ENCODE measurements at regions not wholly inside any gene's neighbourhood (a gene's known extent, or its start where the extent isn't known, plus 50 kb on each side); places are given as distances from the start of the nearest gene placed in this dataset.

DNA sequence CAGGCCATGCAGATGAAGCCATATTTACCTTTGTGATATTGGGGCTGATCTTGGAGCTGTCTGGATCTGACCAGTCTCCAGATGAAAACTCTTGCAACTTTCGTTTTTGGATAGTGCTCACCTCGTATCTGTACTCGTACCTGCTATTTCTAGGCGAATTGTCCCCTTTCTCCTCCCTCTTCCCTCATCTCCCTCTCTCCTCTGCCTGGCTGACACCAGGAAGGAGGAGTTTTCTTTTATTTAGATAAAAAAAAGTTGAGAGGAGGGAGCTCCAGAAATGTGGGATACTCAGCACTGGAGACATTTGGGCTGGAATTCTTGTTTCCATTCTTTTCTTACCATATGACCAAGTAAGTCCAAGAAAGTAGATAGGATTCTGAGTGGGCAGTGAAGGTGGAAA lies 54.6 kb upstream of the ABL1 start:
- TF ChIP-seq, protein P1, sequence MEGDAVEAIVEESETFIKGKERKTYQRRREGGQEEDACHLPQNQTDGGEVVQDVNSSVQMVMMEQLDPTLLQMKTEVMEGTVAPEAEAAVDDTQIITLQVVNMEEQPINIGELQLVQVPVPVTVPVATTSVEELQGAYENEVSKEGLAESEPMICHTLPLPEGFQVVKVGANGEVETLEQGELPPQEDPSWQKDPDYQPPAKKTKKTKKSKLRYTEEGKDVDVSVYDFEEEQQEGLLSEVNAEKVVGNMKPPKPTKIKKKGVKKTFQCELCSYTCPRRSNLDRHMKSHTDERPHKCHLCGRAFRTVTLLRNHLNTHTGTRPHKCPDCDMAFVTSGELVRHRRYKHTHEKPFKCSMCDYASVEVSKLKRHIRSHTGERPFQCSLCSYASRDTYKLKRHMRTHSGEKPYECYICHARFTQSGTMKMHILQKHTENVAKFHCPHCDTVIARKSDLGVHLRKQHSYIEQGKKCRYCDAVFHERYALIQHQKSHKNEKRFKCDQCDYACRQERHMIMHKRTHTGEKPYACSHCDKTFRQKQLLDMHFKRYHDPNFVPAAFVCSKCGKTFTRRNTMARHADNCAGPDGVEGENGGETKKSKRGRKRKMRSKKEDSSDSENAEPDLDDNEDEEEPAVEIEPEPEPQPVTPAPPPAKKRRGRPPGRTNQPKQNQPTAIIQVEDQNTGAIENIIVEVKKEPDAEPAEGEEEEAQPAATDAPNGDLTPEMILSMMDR (IDR thresholded peaks at IDR 0.05), result no peak
- TF ChIP-seq POLR2A (IDR thresholded peaks at IDR 0.05), result no peak
- H3K27ac ChIP-seq, result peak overlapping the region in 1 of 3 donors; percentile 34
- H3K4me3 ChIP-seq, result no peak overlapping the region
- 85% methylated on average over 4 of the region's 4 CpGs for WGBS (ENCODE audit: insufficient coverage, low coverage, low lambda C conversion rate, missing lambda C conversion rate)
- no peaks in the 10 kb centered on the region for H3K27me3 ChIP-seq
- no peaks in the 10 kb centered on the region for H3K9me3 ChIP-seq
- no peaks in the 10 kb centered on the region for H3K36me3 ChIP-seq
- DNase-seq, result no peak
- no peak for ATAC-seq
- peaks cover 0 to 15% (median 0%) of the 10 kb centered on the region in 4 donors for H3K4me1 ChIP-seq
- intact Hi-C loops (cut with DNase I), result no loop called here

DNA sequence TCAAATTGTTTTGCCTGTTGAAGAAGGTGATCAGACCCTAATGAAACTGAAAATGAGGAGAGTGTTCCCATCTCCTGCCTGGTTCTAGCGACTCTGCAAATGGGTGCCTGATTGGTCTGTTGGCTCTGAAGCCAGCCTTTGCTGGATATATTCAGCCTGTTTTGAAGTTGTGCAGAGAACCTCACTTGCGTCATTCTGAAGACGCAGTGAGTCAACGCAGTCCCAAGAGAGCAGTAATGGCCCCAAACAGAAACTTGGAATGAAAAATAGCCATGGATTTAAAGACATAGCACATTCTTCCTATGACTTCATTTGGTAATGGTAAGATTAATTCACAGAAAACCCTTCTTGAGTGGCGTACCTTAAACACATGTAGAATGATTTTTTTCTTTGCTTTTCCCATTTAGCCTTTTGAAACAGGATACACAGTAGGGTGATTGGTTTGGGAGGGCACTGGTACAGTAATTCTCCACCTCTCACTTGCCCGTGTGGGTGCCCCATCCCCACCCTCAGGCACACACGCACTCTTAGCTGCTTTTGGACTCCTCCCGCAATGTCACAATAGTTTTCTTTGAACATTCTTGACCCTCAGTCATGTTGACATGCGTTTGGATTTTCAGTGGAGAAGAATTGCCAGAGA lies 54.1 kb upstream of the ABL1 start:
- Histone ChIP-seq H3K9me3 (no peaks in the 10 kb centered on the region), H3K27ac (peak overlapping the region in 2 of 3 donors; percentile 21 to 34), H3K27me3 (no peaks in the 10 kb centered on the region), H3K36me3 (no peaks in the 10 kb centered on the region), H3K4me1 (peaks cover 0 to 20% (median 0%) of the 10 kb centered on the region in 4 donors), H3K4me3 (no peak overlapping the region)
- ATAC-seq (peak in 3 of 4 donors; percentile 11 to 45 (median 42)), DNase-seq (no peak)
- WGBS (ENCODE audit: insufficient coverage, low coverage, low lambda C conversion rate, missing lambda C conversion rate), result 58% methylated on average over 9 of the region's 9 CpGs
- intact Hi-C loops (cut with DNase I), result no loop called here
- TF ChIP-seq, protein P1 (IDR thresholded peaks at IDR 0.05), result no peak
- peak; percentile 39 for TF ChIP-seq POLR2A (IDR thresholded peaks at IDR 0.05)

DNA sequence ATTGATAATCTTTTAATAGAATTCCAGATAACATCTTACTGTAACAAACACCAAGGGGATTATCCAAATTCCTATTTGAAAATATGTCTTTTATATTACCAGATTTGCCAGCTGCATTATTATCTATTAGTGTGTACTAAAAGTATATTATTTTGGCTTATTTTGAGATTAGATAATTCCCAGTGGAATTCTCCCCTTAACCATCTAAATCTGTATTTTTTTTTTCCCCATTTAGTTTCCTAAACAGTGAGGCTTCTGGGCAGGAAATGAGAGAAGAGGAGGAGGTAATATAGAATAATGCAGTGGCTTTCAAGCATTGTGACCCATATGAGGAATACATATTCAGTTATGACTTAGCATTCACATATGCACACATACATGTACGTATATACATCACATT lies 53.5 kb upstream of the ABL1 start:
- WGBS (ENCODE audit: insufficient coverage, low coverage, low lambda C conversion rate, missing lambda C conversion rate), result 82% methylated on average over 1 of the region's 1 CpG
- Histone ChIP-seq H3K4me3 (no peak overlapping the region), H3K36me3 (no peaks in the 10 kb centered on the region), H3K4me1 (peaks cover 0 to 26% (median 0%) of the 10 kb centered on the region in 4 donors), H3K27ac (peak overlapping the region in 1 of 3 donors; percentile 21), H3K27me3 (no peaks in the 10 kb centered on the region), H3K9me3 (no peaks in the 10 kb centered on the region)
- ATAC-seq (no peak), DNase-seq (no peak)
- intact Hi-C loops (cut with DNase I), result no loop called here
- TF ChIP-seq POLR2A (IDR thresholded peaks at IDR 0.05), result no peak
- TF ChIP-seq, protein P1 (IDR thresholded peaks at IDR 0.05), result no peak

DNA sequence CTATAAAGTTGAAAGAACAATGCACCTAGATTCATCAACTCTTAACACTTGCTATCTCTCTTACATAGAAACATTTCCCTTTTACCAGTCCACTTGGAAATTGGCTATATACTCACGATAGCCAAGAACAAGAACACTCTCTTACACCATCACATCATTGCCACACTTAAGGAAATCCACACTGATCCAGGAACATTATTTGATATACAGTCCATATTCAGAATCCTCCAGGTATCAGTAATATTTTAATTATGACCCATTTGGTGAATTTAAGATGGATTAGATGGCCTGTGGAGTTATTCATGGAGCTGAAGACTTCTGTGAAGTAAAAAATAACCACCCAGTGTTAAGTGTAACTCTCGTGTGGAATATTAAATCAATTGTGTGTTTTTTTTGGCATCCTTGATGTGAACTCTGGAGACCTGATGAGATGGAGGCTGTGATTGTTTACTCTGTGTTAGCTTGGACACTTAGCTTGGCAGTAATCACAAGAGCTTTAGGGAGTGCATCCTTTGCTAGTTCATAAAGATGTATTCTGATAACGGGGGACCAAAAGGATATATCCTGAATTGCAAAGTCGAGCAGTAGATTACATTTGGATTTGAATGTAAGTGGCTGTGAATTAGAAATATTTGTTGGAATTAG lies 52.0 kb upstream of the ABL1 start:
- no peak overlapping the region for H3K27ac ChIP-seq
- no peak for DNase-seq
- no peaks in the 10 kb centered on the region for H3K9me3 ChIP-seq
- 54% methylated on average over 4 of the region's 4 CpGs for WGBS (ENCODE audit: insufficient coverage, low coverage, low lambda C conversion rate, missing lambda C conversion rate)
- TF ChIP-seq, protein P1 (IDR thresholded peaks at IDR 0.05), result no peak
- no peak for TF ChIP-seq POLR2A (IDR thresholded peaks at IDR 0.05)
- peak; percentile 35 to 73 (median 48) for ATAC-seq
- intact Hi-C loops (cut with DNase I), result no loop called here
- H3K4me3 ChIP-seq, result no peak overlapping the region
- no peaks in the 10 kb centered on the region for H3K36me3 ChIP-seq
- H3K4me1 ChIP-seq, result peaks cover 0 to 28% (median 0%) of the 10 kb centered on the region in 4 donors
- no peaks in the 10 kb centered on the region for H3K27me3 ChIP-seq

All from right lobe of liver (tissue), 6 donors.